ENCODE measurements at regions not wholly inside any gene's neighbourhood (a gene's known extent, or its start where the extent isn't known, plus 50 kb on each side); places are given as distances from the start of the nearest gene placed in this dataset.

- Histone ChIP-seq H3K27me3 (ENCODE audit: control insufficient read depth, insufficient read depth, low read length) (no peaks in the 10 kb centered on the region), H3K36me3 (ENCODE audit: control insufficient read depth, insufficient read depth, low read length) (no peaks in the 10 kb centered on the region), H3K4me3 (ENCODE audit: low read depth, low read length) (no peak overlapping the region)
- DNase-seq (ENCODE audit: low read depth) = no peak
- no peak for TF ChIP-seq CTCF (IDR thresholded peaks at IDR 0.05; ENCODE audit: insufficient read depth, low read length, poor library complexity, severe bottlenecking)
These were observed 1294.7 kb downstream of the TMEM121 start for GRCh38 chr14:106821119-106821518.

- Histone ChIP-seq H3K4me3 (ENCODE audit: low read depth, low read length) (no peak overlapping the region), H3K27me3 (ENCODE audit: control insufficient read depth, insufficient read depth, low read length) (no peaks in the 10 kb centered on the region), H3K36me3 (ENCODE audit: control insufficient read depth, insufficient read depth, low read length) (no peaks in the 10 kb centered on the region)
- TF ChIP-seq CTCF (IDR thresholded peaks at IDR 0.05; ENCODE audit: insufficient read depth, low read length, poor library complexity, severe bottlenecking) = no peak
- DNase-seq (ENCODE audit: low read depth) = no peak
These were observed 1296.5 kb downstream of the TMEM121 start for GRCh38 chr14:106822905-106823304.

GRCh38 chr14:106823552-106823951 lies 1297.2 kb downstream of the TMEM121 start:
- no peaks in the 10 kb centered on the region for H3K36me3 ChIP-seq (ENCODE audit: control insufficient read depth, insufficient read depth, low read length)
- no peak overlapping the region for H3K4me3 ChIP-seq (ENCODE audit: low read depth, low read length)
- TF ChIP-seq CTCF (IDR thresholded peaks at IDR 0.05; ENCODE audit: insufficient read depth, low read length, poor library complexity, severe bottlenecking) = no peak
- no peak for DNase-seq (ENCODE audit: low read depth)
- H3K27me3 ChIP-seq (ENCODE audit: control insufficient read depth, insufficient read depth, low read length) = no peaks in the 10 kb centered on the region

- DNase-seq (ENCODE audit: low read depth) = no peak
- no peak for TF ChIP-seq CTCF (IDR thresholded peaks at IDR 0.05; ENCODE audit: insufficient read depth, low read length, poor library complexity, severe bottlenecking)
- H3K36me3 ChIP-seq (ENCODE audit: control insufficient read depth, insufficient read depth, low read length) = no peaks in the 10 kb centered on the region
- no peaks in the 10 kb centered on the region for H3K27me3 ChIP-seq (ENCODE audit: control insufficient read depth, insufficient read depth, low read length)
- H3K4me3 ChIP-seq (ENCODE audit: low read depth, low read length) = no peak overlapping the region
These were observed 1300.5 kb downstream of the TMEM121 start for GRCh38 chr14:106826833-106827369.

- Histone ChIP-seq H3K36me3 (ENCODE audit: control insufficient read depth, insufficient read depth, low read length) (no peaks in the 10 kb centered on the region), H3K4me3 (ENCODE audit: low read depth, low read length) (no peak overlapping the region), H3K27me3 (ENCODE audit: control insufficient read depth, insufficient read depth, low read length) (no peaks in the 10 kb centered on the region)
- peak; percentile 56 for TF ChIP-seq CTCF (IDR thresholded peaks at IDR 0.05; ENCODE audit: insufficient read depth, low read length, poor library complexity, severe bottlenecking)
- DNase-seq (ENCODE audit: low read depth) = no peak
These were observed 1304.9 kb downstream of the TMEM121 start for GRCh38 chr14:106831322-106831720.

- no peak for TF ChIP-seq CTCF (IDR thresholded peaks at IDR 0.05; ENCODE audit: insufficient read depth, low read length, poor library complexity, severe bottlenecking)
- Histone ChIP-seq H3K4me3 (ENCODE audit: low read depth, low read length) (no peak overlapping the region), H3K36me3 (ENCODE audit: control insufficient read depth, insufficient read depth, low read length) (no peaks in the 10 kb centered on the region), H3K27me3 (ENCODE audit: control insufficient read depth, insufficient read depth, low read length) (no peaks in the 10 kb centered on the region)
- no peak for DNase-seq (ENCODE audit: low read depth)
These were observed 1311.5 kb downstream of the TMEM121 start for GRCh38 chr14:106837870-106838269.
